Activated T-cell treated with anti-CD3 and anti-CD28 coated beads for 48 hours (primary cell): ENCODE measurements at regions not wholly inside any gene's neighbourhood (a gene's known extent, or its start where the extent isn't known, plus 50 kb on each side); places are given as distances from the start of the nearest gene placed in this dataset.
A peak's percentile ranks its signal among the peaks of the same experiment; 100 is the strongest.

Experiments
- DNase-seq: peaks from one replicate; pipeline ENCODE4 v3.0.0-alpha.2; 2020; ENCODE audit warnings: low read depth

GRCh38 chr4:3831529-3832150 is 65.5 kb downstream of the ADRA2C start:
- DNase-seq = no peak

GRCh38 chr4:3832536-3833220 is 66.5 kb downstream of the ADRA2C start:
- DNase-seq = no peak

- DNase-seq = no peak
These were observed 67.3 kb downstream of the ADRA2C start for GRCh38 chr4:3833326-3833989.

- no peak for DNase-seq
These were observed 68.0 kb downstream of the ADRA2C start for GRCh38 chr4:3834186-3834662.

- DNase-seq = no peak
These were observed 68.7 kb downstream of the ADRA2C start for GRCh38 chr4:3834663-3835521.

- DNase-seq = no peak
These were observed 69.6 kb downstream of the ADRA2C start for GRCh38 chr4:3835527-3836405.

- no peak for DNase-seq
These were observed 70.2 kb downstream of the ADRA2C start for GRCh38 chr4:3836406-3836755.

- peak; percentile 12 for DNase-seq
These were observed 70.8 kb downstream of the ADRA2C start for GRCh38 chr4:3836756-3837601.

- DNase-seq = no peak
These were observed 72.5 kb downstream of the ADRA2C start for GRCh38 chr4:3838437-3839380.

- DNase-seq = no peak
These were observed 79.0 kb downstream of the ADRA2C start for GRCh38 chr4:3845094-3845743.

GRCh38 chr4:3845744-3846429 is 79.7 kb downstream of the ADRA2C start:
- DNase-seq = no peak

GRCh38 chr4:3847211-3847940 is 81.2 kb downstream of the ADRA2C start:
- no peak for DNase-seq

GRCh38 chr4:3848323-3848722 is 82.1 kb downstream of the ADRA2C start:
- DNase-seq = no peak

- no peak for DNase-seq
These were observed 83.0 kb downstream of the ADRA2C start for GRCh38 chr4:3849140-3849539.

GRCh38 chr4:3850128-3850527 is 83.9 kb downstream of the ADRA2C start:
- no peak for DNase-seq

- DNase-seq = no peak
These were observed 85.0 kb downstream of the ADRA2C start for GRCh38 chr4:3851211-3851610.

- DNase-seq = no peak
These were observed 85.7 kb downstream of the ADRA2C start for GRCh38 chr4:3851881-3852280.
